GM23248 (cell line): ENCODE measurements at regions not wholly inside any gene's neighbourhood (a gene's known extent, or its start where the extent isn't known, plus 50 kb on each side); places are given as distances from the start of the nearest gene placed in this dataset.

Experiments
- EZH2 ChIP-seq: fragments of 200-600 bp; sonication (generic); IDR thresholded peaks from 2 replicates; pipeline ENCODE4 v1.6.1; 2018; ENCODE audit warnings: antibody characterized with exemption, mild to moderate bottlenecking; ENCODE audit not compliant: insufficient read depth, poor library complexity, severe bottlenecking
- EZH2phosphoT487 ChIP-seq: fragments of 200-600 bp; sonication (generic); IDR thresholded peaks from 2 replicates; pipeline ENCODE4 v1.6.1; 2018; ENCODE audit warnings: antibody characterized with exemption, moderate library complexity, mild to moderate bottlenecking, low read depth; ENCODE audit not compliant: insufficient read depth

DNA sequence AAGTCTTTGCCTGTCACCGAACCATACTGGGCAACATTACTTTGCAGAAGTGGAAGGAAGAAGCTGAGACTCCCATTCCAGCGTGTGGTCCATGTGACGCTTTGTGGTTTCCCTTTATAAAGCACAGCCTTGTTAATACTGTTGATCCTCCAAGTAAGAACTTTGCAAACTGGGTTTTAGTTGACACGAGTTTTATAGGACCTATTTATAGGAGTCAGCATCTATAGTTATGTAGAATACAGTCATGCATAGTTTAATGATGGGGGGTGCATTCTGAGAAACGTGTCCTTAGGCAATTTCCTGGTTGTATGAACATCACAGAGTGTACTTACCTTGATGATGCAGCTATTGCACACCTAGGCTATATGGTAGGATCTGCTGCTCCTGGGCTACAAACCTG, 1879.4 kb upstream of the TENM3 start:
- no peak for TF ChIP-seq EZH2
- TF ChIP-seq EZH2phosphoT487: no peak
